ENCODE measurements at regions not wholly inside any gene's neighbourhood (a gene's known extent, or its start where the extent isn't known, plus 50 kb on each side); places are given as distances from the start of the nearest gene placed in this dataset.

DNA sequence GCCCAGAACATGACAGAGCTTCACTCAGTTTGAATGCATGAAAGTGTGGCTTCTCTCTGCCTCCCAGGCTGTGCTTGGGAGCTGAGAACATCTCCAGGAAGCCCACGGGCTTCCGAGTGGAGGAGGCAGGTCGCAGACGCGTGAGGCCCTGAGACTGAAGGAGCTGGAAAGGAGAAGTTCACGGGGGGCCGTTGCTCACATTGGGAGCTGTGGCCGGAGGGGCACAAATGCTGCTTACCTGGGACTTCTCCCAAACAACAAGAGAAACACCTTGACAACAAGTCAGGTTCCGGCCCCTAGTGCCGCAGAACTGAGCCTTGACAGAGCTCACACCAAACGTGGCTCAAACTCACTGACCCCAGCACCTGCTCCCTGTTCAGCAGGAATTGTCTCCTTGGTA lies 207.0 kb downstream of the BRD1 start:
- DNase-seq = no peak

GRCh38 chr22:49620003-49620556 lies 207.6 kb downstream of the BRD1 start:
- DNase-seq = no peak

- no peak for DNase-seq
These were observed 208.4 kb downstream of the BRD1 start for GRCh38 chr22:49619301-49619700.

DNA sequence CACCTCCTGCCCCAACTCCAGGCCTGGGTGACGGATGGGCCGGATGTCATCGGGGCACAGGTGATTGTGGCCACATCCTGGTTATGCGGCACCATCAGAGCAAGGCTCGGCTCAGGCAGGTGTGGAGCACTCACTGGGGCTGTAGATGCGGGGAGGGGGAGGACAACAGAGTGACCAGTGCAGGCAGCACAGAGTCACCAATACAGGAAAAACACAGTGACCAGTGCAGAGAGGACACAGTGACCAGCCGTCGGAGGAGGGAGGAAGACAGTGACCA lies 209.1 kb downstream of the BRD1 start:
- no peak for DNase-seq

DNA sequence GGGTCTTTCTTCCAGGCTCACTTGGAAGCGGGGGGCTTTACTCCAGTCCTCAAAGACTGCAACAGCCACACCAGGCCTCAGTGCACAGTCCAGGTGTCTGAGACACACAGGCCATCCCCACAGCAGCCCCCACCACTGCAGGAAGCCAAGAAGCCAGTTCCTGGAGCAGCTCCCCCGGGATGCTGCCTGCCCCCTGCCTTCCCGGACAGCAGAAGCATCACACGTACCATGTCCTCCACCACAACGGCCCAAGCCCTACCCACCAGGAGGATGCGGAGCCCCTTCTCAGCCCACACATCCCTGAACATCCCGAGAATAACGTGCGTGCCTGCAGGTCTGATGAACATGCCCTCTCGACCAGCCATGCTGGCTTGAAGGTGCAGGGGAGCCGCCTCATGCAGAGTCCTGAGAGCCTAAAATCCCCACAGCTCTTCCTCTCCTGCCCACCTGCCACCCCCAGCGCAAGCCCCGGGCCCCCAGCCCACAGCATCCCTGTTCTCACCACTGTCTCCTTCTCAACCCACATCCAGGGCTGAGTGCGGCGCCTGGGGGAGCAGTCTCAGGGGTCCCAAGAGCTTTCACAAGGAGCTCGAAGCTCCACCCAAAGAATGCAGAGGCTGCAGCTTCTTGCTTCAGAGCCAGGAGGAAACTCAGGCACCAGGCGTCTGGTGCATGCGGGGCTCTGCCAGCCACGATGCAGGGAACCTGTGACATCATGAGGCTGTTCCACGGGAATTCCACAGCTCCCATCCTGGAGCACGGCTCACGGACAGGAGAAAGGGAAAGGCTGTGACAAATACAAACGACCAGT lies 209.6 kb downstream of the BRD1 start:
- no peak for DNase-seq

DNA sequence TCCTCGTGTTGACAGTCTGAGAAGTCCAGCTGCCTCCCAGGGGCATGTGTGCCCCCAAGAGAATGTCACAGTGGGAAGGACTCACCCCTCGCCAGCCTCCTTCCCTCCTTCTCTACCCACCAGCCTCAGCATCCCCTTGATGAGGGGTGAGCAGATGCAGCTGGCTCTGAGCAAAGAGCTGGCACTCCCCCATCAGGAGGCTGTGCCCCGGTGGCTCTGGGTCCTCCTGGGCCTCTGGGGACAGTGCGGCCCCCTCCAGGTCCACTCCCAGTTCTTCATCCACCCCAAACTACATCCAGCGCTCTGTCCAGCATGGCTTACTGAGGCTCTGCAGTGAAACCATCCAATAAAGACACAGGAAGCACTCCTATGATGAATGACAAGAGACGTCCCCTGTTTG lies 210.4 kb downstream of the BRD1 start:
- no peak for DNase-seq

GRCh38 chr22:49616356-49617231 lies 211.1 kb downstream of the BRD1 start:
- no peak for DNase-seq

- no peak for DNase-seq
These were observed 212.4 kb downstream of the BRD1 start for GRCh38 chr22:49614966-49615965.

- DNase-seq = no peak
These were observed 214.0 kb downstream of the BRD1 start for GRCh38 chr22:49613511-49614270.

GRCh38 chr22:49613108-49613507 lies 214.6 kb downstream of the BRD1 start:
- DNase-seq = no peak

- DNase-seq = no peak
These were observed 218.3 kb downstream of the BRD1 start for GRCh38 chr22:49609207-49609876.

GRCh38 chr22:49608660-49609059 lies 219.0 kb downstream of the BRD1 start:
- DNase-seq = no peak

DNA sequence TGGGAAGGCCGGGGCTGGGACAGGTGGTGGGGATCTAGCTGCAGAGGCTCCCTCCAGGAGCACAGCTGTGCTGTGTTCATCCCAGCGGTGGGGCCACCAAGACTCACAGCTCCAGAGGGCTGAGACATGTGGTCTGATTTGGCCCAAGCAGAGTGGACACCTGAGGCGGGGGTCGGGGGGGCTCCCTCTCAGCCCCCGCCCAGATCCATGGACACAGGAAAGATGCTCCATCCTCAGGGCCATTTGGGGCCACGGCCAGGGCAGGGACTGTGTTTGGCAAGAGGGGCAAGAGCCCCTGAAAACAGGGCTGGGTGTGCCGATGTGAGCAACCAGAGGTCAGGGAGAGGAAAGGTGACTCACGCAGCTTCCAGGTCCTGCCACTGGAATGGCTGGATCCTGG lies 219.4 kb downstream of the BRD1 start:
- no peak for DNase-seq

DNA sequence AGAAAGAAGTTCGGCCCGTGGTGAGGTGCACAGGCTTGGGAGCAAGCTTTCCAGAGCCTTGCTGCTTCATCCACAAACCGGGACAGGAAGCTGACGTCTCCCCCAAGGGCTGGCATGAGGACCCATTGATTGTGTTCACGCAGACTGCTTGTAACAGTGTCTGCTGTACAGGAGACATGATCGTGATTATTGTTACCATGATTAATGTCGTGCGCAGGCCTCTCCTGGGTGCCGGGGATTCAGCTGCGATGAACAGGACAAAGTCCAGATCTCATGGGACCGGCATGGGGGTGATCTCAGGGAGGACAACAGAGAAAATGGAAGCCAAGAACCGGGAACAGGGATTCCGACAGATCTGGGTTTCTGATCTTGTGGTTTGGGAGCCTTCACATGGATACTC lies 219.9 kb downstream of the BRD1 start:
- no peak for DNase-seq

GRCh38 chr22:49606562-49607290 lies 220.9 kb downstream of the BRD1 start:
- no peak for DNase-seq

- DNase-seq = no peak
These were observed 222.9 kb downstream of the BRD1 start for GRCh38 chr22:49604732-49605302.

GRCh38 chr22:49603016-49603415 lies 224.7 kb downstream of the BRD1 start:
- no peak for DNase-seq

- DNase-seq = no peak
These were observed 225.2 kb downstream of the BRD1 start for GRCh38 chr22:49602481-49602880.

GRCh38 chr22:49601614-49602321 lies 225.9 kb downstream of the BRD1 start:
- no peak for DNase-seq
